Endodermal cell (in vitro differentiated cells): ENCODE measurements at regions not wholly inside any gene's neighbourhood (a gene's known extent, or its start where the extent isn't known, plus 50 kb on each side); places are given as distances from the start of the nearest gene placed in this dataset.

ENCODE experiments used
- DNase-seq: peaks from one replicate; pipeline ENCODE4 v3.0.0-alpha.2; 2017
- H3K27ac ChIP-seq: 2 replicates; pipeline ENCODE4 v1.5.1; 2013; ENCODE audit warnings: mild to moderate bottlenecking, low read depth, low read length, moderate library complexity
- H3K27me3 ChIP-seq: 2 replicates; pipeline ENCODE4 v1.6.1; 2013; ENCODE audit warnings: mild to moderate bottlenecking, low read length, moderate library complexity; ENCODE audit not compliant: insufficient read depth, control insufficient read depth, poor library complexity, severe bottlenecking
- H3K36me3 ChIP-seq: 2 replicates; pipeline ENCODE4 v1.7.0; 2013; ENCODE audit warnings: mild to moderate bottlenecking, low read length, moderate library complexity; ENCODE audit not compliant: control insufficient read depth, insufficient read depth
- H3K4me1 ChIP-seq: one replicate; pipeline ENCODE4 v1.7.0; 2013; ENCODE audit warnings: low read length; ENCODE audit not compliant: control insufficient read depth, insufficient read depth
- H3K4me3 ChIP-seq: 2 replicates; pipeline ENCODE4 v1.5.1; 2013; ENCODE audit warnings: mild to moderate bottlenecking, low read length, moderate library complexity
- H3K9ac ChIP-seq: 2 replicates; pipeline ENCODE4 v1.6.1; 2013; ENCODE audit warnings: mild to moderate bottlenecking, low read length, moderate library complexity; ENCODE audit not compliant: poor library complexity, severe bottlenecking; ENCODE audit errors: extremely low read depth
- H3K9me3 ChIP-seq: 2 replicates; pipeline ENCODE4 v1.6.1; 2013; ENCODE audit warnings: mild to moderate bottlenecking, low read length, moderate library complexity; ENCODE audit not compliant: control insufficient read depth
- H3K27ac Mint-ChIP-seq: 2 replicates; pipeline ENCODE4 v1.8.0; 2020; ENCODE audit warnings: mixed read lengths
- H3K27me3 Mint-ChIP-seq: 2 replicates; pipeline ENCODE4 v1.8.0; 2021; ENCODE audit warnings: mild to moderate bottlenecking, mixed read lengths; ENCODE audit not compliant: insufficient read depth
- H3K36me3 Mint-ChIP-seq: 2 replicates; pipeline ENCODE4 v1.8.0; 2020; ENCODE audit warnings: low read depth, mixed read lengths
- H3K4me1 Mint-ChIP-seq: 2 replicates; pipeline ENCODE4 v1.8.0; 2020; ENCODE audit warnings: mixed read lengths
- H3K4me3 Mint-ChIP-seq: 2 replicates; pipeline ENCODE4 v1.8.0; 2020; ENCODE audit warnings: mild to moderate bottlenecking, moderate library complexity, mixed read lengths
- H3K9me3 Mint-ChIP-seq: 2 replicates; pipeline ENCODE4 v1.8.0; 2020; ENCODE audit warnings: mild to moderate bottlenecking, mixed read lengths
- WGBS, 2 experiments: methylation state at CpG; one replicate each; pipeline versions ENCODE4 v1.1.5 to v1.1.7; 2013; ENCODE audit warnings: missing lambda C conversion rate in 2 of 2, mixed read lengths in 1 of 2; ENCODE audit not compliant: insufficient coverage in 1 of 2, insufficient read length in 1 of 2; 5-methylcytosine and 5-hydroxymethylcytosine counted together
- TF ChIP-seq, protein P1 (sequence below): fragments of 200-600 bp; sonication (generic); conservative IDR thresholded peaks from 2 replicates; pipeline ENCODE4 v1.5.0; 2021; ENCODE audit warnings: antibody characterized with exemption, mild to moderate bottlenecking

GRCh38 chr16:59342669-59343068 is 608.6 kb upstream of the GOT2 start:
- Mint-ChIP-seq H3K36me3 (no peaks in the 10 kb centered on the region), H3K27me3 (peaks cover 87% of the 10 kb centered on the region), H3K9me3 (no peaks in the 10 kb centered on the region), H3K27ac (no peak overlapping the region), H3K4me3 (no peak overlapping the region), H3K4me1 (peaks cover 28% of the 10 kb centered on the region)
- peak; percentile 61 for DNase-seq
- Histone ChIP-seq H3K27ac (no peak overlapping the region), H3K36me3 (no peaks in the 10 kb centered on the region), H3K9me3 (no peaks in the 10 kb centered on the region), H3K4me1 (peaks cover 4% of the 10 kb centered on the region), H3K27me3 (no peaks in the 10 kb centered on the region), H3K4me3 (no peak overlapping the region), H3K9ac (no peak overlapping the region)
- TF ChIP-seq, protein P1, sequence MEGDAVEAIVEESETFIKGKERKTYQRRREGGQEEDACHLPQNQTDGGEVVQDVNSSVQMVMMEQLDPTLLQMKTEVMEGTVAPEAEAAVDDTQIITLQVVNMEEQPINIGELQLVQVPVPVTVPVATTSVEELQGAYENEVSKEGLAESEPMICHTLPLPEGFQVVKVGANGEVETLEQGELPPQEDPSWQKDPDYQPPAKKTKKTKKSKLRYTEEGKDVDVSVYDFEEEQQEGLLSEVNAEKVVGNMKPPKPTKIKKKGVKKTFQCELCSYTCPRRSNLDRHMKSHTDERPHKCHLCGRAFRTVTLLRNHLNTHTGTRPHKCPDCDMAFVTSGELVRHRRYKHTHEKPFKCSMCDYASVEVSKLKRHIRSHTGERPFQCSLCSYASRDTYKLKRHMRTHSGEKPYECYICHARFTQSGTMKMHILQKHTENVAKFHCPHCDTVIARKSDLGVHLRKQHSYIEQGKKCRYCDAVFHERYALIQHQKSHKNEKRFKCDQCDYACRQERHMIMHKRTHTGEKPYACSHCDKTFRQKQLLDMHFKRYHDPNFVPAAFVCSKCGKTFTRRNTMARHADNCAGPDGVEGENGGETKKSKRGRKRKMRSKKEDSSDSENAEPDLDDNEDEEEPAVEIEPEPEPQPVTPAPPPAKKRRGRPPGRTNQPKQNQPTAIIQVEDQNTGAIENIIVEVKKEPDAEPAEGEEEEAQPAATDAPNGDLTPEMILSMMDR, result no peak
- 78 to 88% methylated on average over 3 of the region's 3 CpGs for WGBS, 2 experiments

- H3K36me3 Mint-ChIP-seq, result no peaks in the 10 kb centered on the region
- TF ChIP-seq, protein P1, result peak; percentile 62
- peak; percentile 50 for DNase-seq
- Histone ChIP-seq H3K27me3 (no peaks in the 10 kb centered on the region), H3K4me1 (peaks cover 4% of the 10 kb centered on the region), H3K9ac (no peak overlapping the region), H3K36me3 (no peaks in the 10 kb centered on the region), H3K27ac (no peak overlapping the region), H3K9me3 (no peaks in the 10 kb centered on the region), H3K4me3 (no peak overlapping the region)
- H3K4me3 Mint-ChIP-seq, result no peak overlapping the region
- H3K27me3 Mint-ChIP-seq, result peaks cover 90% of the 10 kb centered on the region
- H3K27ac Mint-ChIP-seq, result no peak overlapping the region
- no peaks in the 10 kb centered on the region for H3K9me3 Mint-ChIP-seq
- WGBS, 2 experiments, result 52 to 83% methylated on average over 1 to 2 of the region's 2 CpGs
- H3K4me1 Mint-ChIP-seq, result peaks cover 28% of the 10 kb centered on the region
Observed at GRCh38 chr16:59341368-59341767, 607.3 kb upstream of the GOT2 start.

- Histone ChIP-seq H3K9me3 (no peaks in the 10 kb centered on the region), H3K4me1 (no peaks in the 10 kb centered on the region), H3K4me3 (no peak overlapping the region), H3K27ac (no peak overlapping the region), H3K27me3 (no peaks in the 10 kb centered on the region), H3K36me3 (no peaks in the 10 kb centered on the region), H3K9ac (no peak overlapping the region)
- peak; percentile 52 for DNase-seq
- WGBS, 2 experiments, result 17 to 29% methylated on average over 1 to 2 of the region's 2 CpGs
- peaks cover 23% of the 10 kb centered on the region for H3K4me1 Mint-ChIP-seq
- H3K9me3 Mint-ChIP-seq, result no peaks in the 10 kb centered on the region
- no peaks in the 10 kb centered on the region for H3K36me3 Mint-ChIP-seq
- TF ChIP-seq, protein P1, result peak; percentile 43
- peaks cover 93% of the 10 kb centered on the region for H3K27me3 Mint-ChIP-seq
- no peak overlapping the region for H3K27ac Mint-ChIP-seq
- H3K4me3 Mint-ChIP-seq, result no peak overlapping the region
Observed at GRCh38 chr16:59339871-59340270, 605.8 kb upstream of the GOT2 start.
